ENCODE measurements at regions not wholly inside any gene's neighbourhood (a gene's known extent, or its start where the extent isn't known, plus 50 kb on each side); places are given as distances from the start of the nearest gene placed in this dataset.

GRCh38 chr1:30186586-30186985 is 536.8 kb downstream of the MATN1 start:
- no peak for TF ChIP-seq POLR2A (IDR thresholded peaks at IDR 0.05)
- no peak for TF ChIP-seq POLR2AphosphoS5 (IDR thresholded peaks at IDR 0.05)
- TF ChIP-seq CTCF (IDR thresholded peaks at IDR 0.05 in 8 of 11, conservative IDR thresholded peaks at IDR 0.05 in 3 of 11) = no peak

Measured in spleen (tissue), 7 donors.